CD4-positive, alpha-beta T cell (primary cell): ENCODE measurements at regions not wholly inside any gene's neighbourhood (a gene's known extent, or its start where the extent isn't known, plus 50 kb on each side); places are given as distances from the start of the nearest gene placed in this dataset.
"Not testable (repeated sequence)": the region's sequence is repeated elsewhere in the genome, so short reads cannot be mapped to it uniquely, and the experiment has no call there.

Source experiments
- ATAC-seq: fragments of 200-7000 bp; cut with Tn5 transposase; one replicate; pipeline ENCODE4 v1.10.0; 2022; ENCODE audit warnings: mild to moderate bottlenecking; ENCODE audit not compliant: poor library complexity
- CTCF ChIA-PET: fragments of 350-600 bp; sonication (Branson Sonifier 250); formaldehyde crosslinking; loops from one replicate; lab custom pipeline; 2021; ENCODE audit warnings: antibody characterized with exemption, inconsistent platforms; lab: Charles Lee
- POLR2A ChIA-PET: fragments of 350-600 bp; sonication (Branson Sonifier 250); formaldehyde crosslinking; loops from one replicate; lab custom pipeline; 2021; ENCODE audit warnings: antibody characterized with exemption, inconsistent platforms; lab: Charles Lee
- DNase-seq, 14 experiments: peaks; one replicate each; pipeline ENCODE4 v3.0.0-alpha.2; 2013 to 2020; ENCODE audit warnings: mixed read lengths in 2 of 14
- H3K27ac ChIP-seq, 2 donors: one replicate each; pipeline versions ENCODE4 v1.5.1 to v1.7.0; 2013; ENCODE audit warnings: low read length in 2 of 2, low read depth in 1 of 2, mild to moderate bottlenecking in 1 of 2
- H3K27me3 ChIP-seq, 2 experiments: 1 replicate in 1 of 2; 2 replicates in 1 of 2; pipeline versions ENCODE4 v1.6.1 to v1.7.0; 2013; ENCODE audit warnings: low read length in 2 of 2, control low read depth in 1 of 2, mild to moderate bottlenecking in 1 of 2, moderate library complexity in 1 of 2; ENCODE audit not compliant: insufficient read depth in 2 of 2, control insufficient read depth in 1 of 2
- H3K36me3 ChIP-seq: one replicate; pipeline ENCODE4 v1.6.1; 2013; ENCODE audit warnings: low read length, control low read depth; ENCODE audit not compliant: insufficient read depth
- H3K4me1 ChIP-seq: one replicate; pipeline ENCODE4 v1.6.1; 2013; ENCODE audit warnings: low read length, control low read depth; ENCODE audit not compliant: insufficient read depth
- H3K4me3 ChIP-seq: one replicate; pipeline ENCODE4 v1.5.1; 2013; ENCODE audit warnings: mild to moderate bottlenecking, low read length, moderate library complexity
- H3K9me3 ChIP-seq, 2 experiments: 1 replicate in 1 of 2; 2 replicates in 1 of 2; pipeline versions ENCODE4 v1.6.1 to v1.7.0; 2013; ENCODE audit warnings: low read length in 2 of 2, mild to moderate bottlenecking in 2 of 2, control low read depth in 1 of 2, moderate library complexity in 1 of 2; ENCODE audit not compliant: control insufficient read depth in 1 of 2, insufficient read depth in 1 of 2
- H3K27ac Mint-ChIP-seq: one replicate; pipeline ENCODE4 v1.8.0; 2020; ENCODE audit warnings: mixed read lengths
- H3K27me3 Mint-ChIP-seq: one replicate; pipeline ENCODE4 v1.8.0; 2021; ENCODE audit warnings: mixed read lengths
- H3K36me3 Mint-ChIP-seq: one replicate; pipeline ENCODE4 v1.8.0; 2021; ENCODE audit warnings: low read depth, mixed read lengths
- H3K4me1 Mint-ChIP-seq: one replicate; pipeline ENCODE4 v1.8.0; 2021; ENCODE audit warnings: low read depth, mixed read lengths
- H3K4me3 Mint-ChIP-seq: one replicate; pipeline ENCODE4 v1.8.0; 2020; ENCODE audit warnings: mild to moderate bottlenecking, mixed read lengths
- H3K9me3 Mint-ChIP-seq: one replicate; pipeline ENCODE4 v1.8.0; 2020; ENCODE audit warnings: mixed read lengths
- CTCF ChIP-seq: fragments of 200-600 bp; IDR thresholded peaks from one replicate; pipeline ENCODE4 v1.8.0; 2022; ENCODE audit warnings: antibody characterized with exemption, mild to moderate bottlenecking
- intact Hi-C, 2 experiments: fragments of 100-400 bp; cut with DNase I in 1 of 2; cut with micrococcal nuclease in 1 of 2; formaldehyde crosslinking; loops; one replicate each; pipeline versions ENCODE4 v1.15.1 to v1.9.0; 2023 to 2025; cut with DNase I, micrococcal nuclease

- DNase-seq: peak; percentile 2 to 71 (median 22)
- H3K36me3 Mint-ChIP-seq: no peaks in the 10 kb centered on the region
- intact Hi-C loops: no loop called here
Observed at GRCh38 chr5:163347671-163348070, 89.7 kb upstream of the CCNG1 start.

GRCh38 chr5:163350083-163350482 lies 87.3 kb upstream of the CCNG1 start:
- no peaks in the 10 kb centered on the region for H3K36me3 Mint-ChIP-seq
- CTCF ChIA-PET: no interaction called here

More at GRCh38 chr5:163347671-163348070, 89.7 kb upstream of the CCNG1 start:
- peak; percentile 74 for TF ChIP-seq CTCF
- no peak overlapping the region for H3K27ac ChIP-seq
- H3K9me3 ChIP-seq: no peaks in the 10 kb centered on the region
- Mint-ChIP-seq H3K4me3 (no peak overlapping the region), H3K9me3 (no peaks in the 10 kb centered on the region), H3K27ac (no peak overlapping the region), H3K4me1 (no peaks in the 10 kb centered on the region), H3K27me3 (peaks cover 34% of the 10 kb centered on the region)
- ChIA-PET POLR2A (no interaction called here), CTCF (interaction anchor here (0.7 kb wide), 3 partner anchors 19 to 1074 kb away, joined by 3 to 4 read pairs (median 3); no protein-coding TSS in a partner anchor)
- no peaks in the 10 kb centered on the region for H3K36me3 ChIP-seq
- ATAC-seq: no peak
- H3K4me1 ChIP-seq: no peaks in the 10 kb centered on the region
- H3K4me3 ChIP-seq: no peak overlapping the region
- H3K27me3 ChIP-seq: peaks cover 0 to 4% of the 10 kb centered on the region in 2 experiments

DNA sequence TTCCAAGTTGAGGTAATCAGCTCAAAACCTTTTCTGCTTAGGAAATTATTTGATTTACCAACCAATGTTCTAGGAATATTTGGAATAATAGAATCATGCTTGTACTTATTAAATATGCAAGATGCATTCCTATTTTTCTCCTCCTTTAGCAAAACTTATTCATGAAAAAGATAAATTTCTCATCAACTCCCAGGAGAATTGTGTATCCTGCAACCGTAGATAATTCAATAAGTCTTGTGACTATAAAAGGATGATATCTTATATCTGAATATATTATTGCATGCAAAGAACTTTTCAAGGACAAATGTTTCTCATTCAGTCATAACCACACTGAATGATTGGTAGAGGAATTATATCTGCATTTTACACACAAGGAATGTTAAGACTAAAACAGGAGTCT lies 84.9 kb upstream of the CCNG1 start:
- POLR2A ChIA-PET: no interaction called here
- TF ChIP-seq CTCF: no peak

More at GRCh38 chr5:163350083-163350482, 87.3 kb upstream of the CCNG1 start:
- no peak for ATAC-seq
- POLR2A ChIA-PET: no interaction called here
- peaks cover 0 to 4% of the 10 kb centered on the region in 2 experiments for H3K27me3 ChIP-seq
- TF ChIP-seq CTCF: no peak
- H3K36me3 ChIP-seq: no peaks in the 10 kb centered on the region
- intact Hi-C loops: no loop called here
- Mint-ChIP-seq H3K27ac (no peak overlapping the region), H3K9me3 (no peaks in the 10 kb centered on the region), H3K4me3 (no peak overlapping the region), H3K4me1 (no peaks in the 10 kb centered on the region), H3K27me3 (peaks cover 24% of the 10 kb centered on the region)
- no peaks in the 10 kb centered on the region for H3K4me1 ChIP-seq
- H3K9me3 ChIP-seq: no peaks in the 10 kb centered on the region
- H3K4me3 ChIP-seq: no peak overlapping the region
- peak in 2 of 14 experiments; percentile 11 to 16 for DNase-seq
- H3K27ac ChIP-seq: no peak overlapping the region

GRCh38 chr5:163355811-163356210 lies 81.6 kb upstream of the CCNG1 start:
- POLR2A ChIA-PET, H3K9me3 Mint-ChIP-seq, H3K27ac ChIP-seq, H3K36me3 ChIP-seq, H3K27me3 Mint-ChIP-seq, H3K9me3 ChIP-seq, intact Hi-C loops, H3K27me3 ChIP-seq, H3K4me1 Mint-ChIP-seq, H3K27ac Mint-ChIP-seq, H3K4me3 Mint-ChIP-seq, H3K36me3 Mint-ChIP-seq, ATAC-seq, DNase-seq, H3K4me3 ChIP-seq, CTCF ChIA-PET, H3K4me1 ChIP-seq: not testable (repeated sequence)

More for the DNA sequence above, 84.9 kb upstream of the CCNG1 start:
- no peak overlapping the region for H3K4me3 Mint-ChIP-seq
- no peaks in the 10 kb centered on the region for H3K9me3 Mint-ChIP-seq
- ATAC-seq: no peak
- Histone ChIP-seq H3K4me1 (no peaks in the 10 kb centered on the region), H3K9me3 (no peaks in the 10 kb centered on the region), H3K4me3 (no peak overlapping the region), H3K27ac (no peak overlapping the region), H3K36me3 (no peaks in the 10 kb centered on the region), H3K27me3 (no peaks in the 10 kb centered on the region)
- CTCF ChIA-PET: no interaction called here
- no peaks in the 10 kb centered on the region for H3K36me3 Mint-ChIP-seq
- peaks cover 14% of the 10 kb centered on the region for H3K27me3 Mint-ChIP-seq
- no peaks in the 10 kb centered on the region for H3K4me1 Mint-ChIP-seq
- DNase-seq: no peak
- H3K27ac Mint-ChIP-seq: no peak overlapping the region
- intact Hi-C loops: no loop called here
